GM19025 (cell line): ENCODE measurements at regions not wholly inside any gene's neighbourhood (a gene's known extent, or its start where the extent isn't known, plus 50 kb on each side); places are given as distances from the start of the nearest gene placed in this dataset.

Source experiments
- ATAC-seq: cut with Tn5 transposase; IDR thresholded peaks from one replicate; pipeline ENCODE4 v1.9.1; 2021; ENCODE audit warnings: mild to moderate bottlenecking, low read depth, moderate library complexity; ENCODE audit not compliant: unreplicated experiment

GRCh38 chr5:5628866-5629606 lies 206.6 kb downstream of the ICE1 start:
- no peak for ATAC-seq

- no peak for ATAC-seq
Measured at GRCh38 chr5:5626412-5626811, 203.9 kb downstream of the ICE1 start.

GRCh38 chr5:5625491-5625890 lies 203.0 kb downstream of the ICE1 start:
- no peak for ATAC-seq

GRCh38 chr5:5623397-5623796 lies 200.9 kb downstream of the ICE1 start:
- no peak for ATAC-seq

- no peak for ATAC-seq
Measured at GRCh38 chr5:5622806-5623205, 200.3 kb downstream of the ICE1 start.

GRCh38 chr5:5619546-5619945 lies 197.1 kb downstream of the ICE1 start:
- no peak for ATAC-seq

GRCh38 chr5:5617024-5617423 lies 194.5 kb downstream of the ICE1 start:
- ATAC-seq = no peak

- ATAC-seq = no peak
Measured at GRCh38 chr5:5616247-5616895, 193.9 kb downstream of the ICE1 start.

GRCh38 chr5:5615569-5615968 lies 193.1 kb downstream of the ICE1 start:
- no peak for ATAC-seq

- no peak for ATAC-seq
Measured at GRCh38 chr5:5613261-5613990, 190.9 kb downstream of the ICE1 start.

GRCh38 chr5:5612096-5612495 lies 189.6 kb downstream of the ICE1 start:
- no peak for ATAC-seq

- no peak for ATAC-seq
Measured at GRCh38 chr5:5609935-5610334, 187.5 kb downstream of the ICE1 start.

- no peak for ATAC-seq
Measured at GRCh38 chr5:5605170-5605764, 182.8 kb downstream of the ICE1 start.

- no peak for ATAC-seq
Measured at GRCh38 chr5:5602554-5602953, 180.1 kb downstream of the ICE1 start.

GRCh38 chr5:5598547-5599113 lies 176.2 kb downstream of the ICE1 start:
- ATAC-seq = no peak

- ATAC-seq = no peak
Measured at GRCh38 chr5:5593391-5593790, 170.9 kb downstream of the ICE1 start.

GRCh38 chr5:5592541-5592940 lies 170.1 kb downstream of the ICE1 start:
- ATAC-seq = no peak

- no peak for ATAC-seq
Measured at GRCh38 chr5:5591567-5591966, 169.1 kb downstream of the ICE1 start.

- no peak for ATAC-seq
Measured at GRCh38 chr5:5589857-5590256, 167.4 kb downstream of the ICE1 start.

- ATAC-seq = no peak
Measured at GRCh38 chr5:5588887-5589826, 166.7 kb downstream of the ICE1 start.
